DOHH2 (cell line): ENCODE measurements at regions not wholly inside any gene's neighbourhood (a gene's known extent, or its start where the extent isn't known, plus 50 kb on each side); places are given as distances from the start of the nearest gene placed in this dataset.

Experiments used
- EZH2phosphoT487 ChIP-seq: fragments of 200-600 bp; sonication (generic); IDR thresholded peaks from 2 replicates; pipeline ENCODE4 v1.6.1; 2017; ENCODE audit warnings: borderline replicate concordance, mild to moderate bottlenecking, antibody characterized with exemption, low read length, moderate library complexity, mixed read lengths
- TF ChIP-seq, protein P1 (sequence below): fragments of 200-600 bp; sonication (generic); IDR thresholded peaks from one replicate; pipeline ENCODE4 v1.5.1; 2014; ENCODE audit warnings: antibody characterized with exemption, mild to moderate bottlenecking, low read depth, low read length; ENCODE audit not compliant: poor library complexity, severe bottlenecking

DNA sequence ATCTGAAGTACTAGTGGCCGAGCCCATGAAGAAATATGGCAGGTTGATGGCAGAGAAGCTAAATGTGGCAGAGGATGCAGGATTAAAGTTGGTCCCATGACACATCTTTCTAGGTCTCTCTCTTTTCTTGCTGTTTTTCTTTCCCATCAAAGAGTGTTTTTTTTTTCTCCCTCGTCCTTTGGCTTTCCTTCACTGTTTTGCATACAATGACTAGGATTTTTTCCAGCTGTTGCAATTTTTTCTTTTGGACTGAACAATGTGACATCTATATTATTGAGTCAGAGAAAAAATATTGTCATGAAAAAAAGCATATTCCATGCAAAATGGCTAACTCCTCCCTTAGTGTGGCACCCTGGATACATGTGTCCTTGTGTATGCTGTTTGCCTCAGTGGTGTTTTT lies 939.5 kb upstream of the FANCL start:
- TF ChIP-seq, protein P1, sequence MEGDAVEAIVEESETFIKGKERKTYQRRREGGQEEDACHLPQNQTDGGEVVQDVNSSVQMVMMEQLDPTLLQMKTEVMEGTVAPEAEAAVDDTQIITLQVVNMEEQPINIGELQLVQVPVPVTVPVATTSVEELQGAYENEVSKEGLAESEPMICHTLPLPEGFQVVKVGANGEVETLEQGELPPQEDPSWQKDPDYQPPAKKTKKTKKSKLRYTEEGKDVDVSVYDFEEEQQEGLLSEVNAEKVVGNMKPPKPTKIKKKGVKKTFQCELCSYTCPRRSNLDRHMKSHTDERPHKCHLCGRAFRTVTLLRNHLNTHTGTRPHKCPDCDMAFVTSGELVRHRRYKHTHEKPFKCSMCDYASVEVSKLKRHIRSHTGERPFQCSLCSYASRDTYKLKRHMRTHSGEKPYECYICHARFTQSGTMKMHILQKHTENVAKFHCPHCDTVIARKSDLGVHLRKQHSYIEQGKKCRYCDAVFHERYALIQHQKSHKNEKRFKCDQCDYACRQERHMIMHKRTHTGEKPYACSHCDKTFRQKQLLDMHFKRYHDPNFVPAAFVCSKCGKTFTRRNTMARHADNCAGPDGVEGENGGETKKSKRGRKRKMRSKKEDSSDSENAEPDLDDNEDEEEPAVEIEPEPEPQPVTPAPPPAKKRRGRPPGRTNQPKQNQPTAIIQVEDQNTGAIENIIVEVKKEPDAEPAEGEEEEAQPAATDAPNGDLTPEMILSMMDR = no peak
- TF ChIP-seq EZH2phosphoT487 = no peak
